Adrenal gland (tissue), 5 donors: ENCODE measurements at regions not wholly inside any gene's neighbourhood (a gene's known extent, or its start where the extent isn't known, plus 50 kb on each side); places are given as distances from the start of the nearest gene placed in this dataset.

Experiments used
- CTCF ChIP-seq, 6 experiments: fragments of 450-650 bp in 4 of 6; fragments of 200-600 bp in 2 of 6; sonication (generic) in 1 of 6; IDR thresholded peaks; 1 replicate in 5 of 6; 2 replicates in 1 of 6; pipeline versions ENCODE4 v1.5.1 to v1.8.0; 2016 to 2021; ENCODE audit warnings: antibody characterized with exemption in 6 of 6, mild to moderate bottlenecking in 2 of 6, moderate library complexity in 1 of 6
- POLR2A ChIP-seq, 2 donors: fragments of 450-650 bp; IDR thresholded peaks; one replicate each; pipeline ENCODE4 v1.6.1; 2017; ENCODE audit warnings: antibody characterized with exemption in 2 of 2, mild to moderate bottlenecking in 2 of 2, moderate library complexity in 1 of 2
- donor health status: DM: no; HTN: no; CAD: no.

GRCh38 chr4:138935135-138935807, 80.3 kb upstream of the NOCT start:
- no peak for TF ChIP-seq CTCF (IDR thresholded peaks at IDR 0.05)
- no peak for TF ChIP-seq POLR2A (IDR thresholded peaks at IDR 0.05)
